Heart left ventricle (tissue), 16 donors: ENCODE measurements at regions not wholly inside any gene's neighbourhood (a gene's known extent, or its start where the extent isn't known, plus 50 kb on each side); places are given as distances from the start of the nearest gene placed in this dataset.

Source experiments
- ATAC-seq, 4 donors: fragments of 200-7000 bp; cut with Tn5 transposase; one replicate each; pipeline ENCODE4 v1.9.1; 2020 to 2022; ENCODE audit warnings: moderate library complexity in 4 of 4, mild to moderate bottlenecking in 3 of 4, moderate number of reproducible peaks in 1 of 4
- DNase-seq, 5 donors: peaks; one replicate each; pipeline ENCODE4 v3.0.0-alpha.2; 2020
- H3K27ac ChIP-seq, 12 donors: fragments of 200-600 bp; sonication (generic) in 4 of 12; one replicate each; pipeline versions ENCODE4 v1.5.0 to v1.8.0; 2016 to 2022; ENCODE audit warnings: mild to moderate bottlenecking in 2 of 12
- H3K27me3 ChIP-seq, 9 donors: fragments of 200-600 bp; sonication (generic) in 2 of 9; one replicate each; pipeline versions ENCODE4 v1.5.1 to v1.8.0; 2016 to 2022; ENCODE audit warnings: mild to moderate bottlenecking in 3 of 9
- H3K36me3 ChIP-seq, 9 donors: fragments of 200-600 bp; sonication (generic) in 2 of 9; one replicate each; pipeline versions ENCODE4 v1.5.0 to v1.8.0; 2018 to 2022; ENCODE audit warnings: mild to moderate bottlenecking in 2 of 9
- H3K4me1 ChIP-seq, 12 donors: fragments of 200-600 bp; sonication (generic) in 4 of 12; one replicate each; pipeline versions ENCODE4 v1.5.0 to v1.8.0; 2016 to 2022; ENCODE audit warnings: mild to moderate bottlenecking in 3 of 12
- H3K4me3 ChIP-seq, 12 donors: fragments of 200-600 bp; sonication (generic) in 4 of 12; one replicate each; pipeline versions ENCODE4 v1.5.0 to v1.8.0; 2017 to 2022; ENCODE audit warnings: mild to moderate bottlenecking in 9 of 12, moderate library complexity in 4 of 12
- H3K9me3 ChIP-seq, 12 donors: fragments of 200-600 bp; sonication (generic) in 4 of 12; one replicate each; pipeline versions ENCODE4 v1.5.0 to v1.8.0; 2016 to 2022; ENCODE audit warnings: mild to moderate bottlenecking in 1 of 12
- POLR2A ChIP-seq, 2 donors: fragments of 450-650 bp; IDR thresholded peaks; one replicate each; pipeline ENCODE4 v1.6.1; 2017; ENCODE audit warnings: antibody characterized with exemption in 2 of 2, mild to moderate bottlenecking in 2 of 2, moderate library complexity in 2 of 2
- WGBS, 4 donors: extraction: QIAGEN DNeasy Blood & Tissue Kit in 2 of 4; methylation state at CpG; one replicate each; pipeline versions ENCODE4 v1.1.5 to v1.1.7; 2013 to 2018; 5-methylcytosine and 5-hydroxymethylcytosine counted together
- intact Hi-C, 10 donors: fragments of 100-400 bp; cut with DNase I; formaldehyde crosslinking; loops; one replicate each; pipeline versions ENCODE4 v1.11.1 to v1.14.2; 2022
- TF ChIP-seq, protein P1 (sequence below), 12 donors: fragments of 200-600 bp; sonication (generic) in 4 of 12; IDR thresholded peaks; one replicate each; pipeline versions ENCODE4 v1.5.0 to v1.8.0; 2018 to 2022; ENCODE audit warnings: antibody characterized with exemption in 12 of 12, mild to moderate bottlenecking in 5 of 12
- donor health status: ischemic (EF 13 %, LVEDD 7.1; RV severe dilation, severe dysfunction).
- donor health status: healthy with polysubstance abuse.
- donor health status: DM: no; HTN: yes; CAD: no.
- donor health status: DM: no; HTN: no; CAD: no.
- donor health status: ischemic (EF 25% LVEDD 6.9; RV normal size, moderate dysfunction).
- donor health status: ischemic (EF 25% LVEDD 5.7; RV mildly dilated, moderate dysfunction).
- donor health status: healthy.
- donor health status: DM: yes; HTN: yes; CAD: no.
- donor health status: ischemic (EF 35%, LVEDD 5.7; RV mildly dilated, moderate dysfunction).
- donor health status: nonischemic (EF 11% LVEDD 7.7; RV severe dilation, severe dysfunction).
- donor health status: DM: yes; HTN: yes; CAD: no.
- donor health status: PGD.
- donor health status: ischemic (EF 29% LVEDD 5.4; RV normal size, mild dysfunction).
- donor health status: nonischemic (EF 23%, LVEDD 6.1; RV moderate dilation, normal function).

DNA sequence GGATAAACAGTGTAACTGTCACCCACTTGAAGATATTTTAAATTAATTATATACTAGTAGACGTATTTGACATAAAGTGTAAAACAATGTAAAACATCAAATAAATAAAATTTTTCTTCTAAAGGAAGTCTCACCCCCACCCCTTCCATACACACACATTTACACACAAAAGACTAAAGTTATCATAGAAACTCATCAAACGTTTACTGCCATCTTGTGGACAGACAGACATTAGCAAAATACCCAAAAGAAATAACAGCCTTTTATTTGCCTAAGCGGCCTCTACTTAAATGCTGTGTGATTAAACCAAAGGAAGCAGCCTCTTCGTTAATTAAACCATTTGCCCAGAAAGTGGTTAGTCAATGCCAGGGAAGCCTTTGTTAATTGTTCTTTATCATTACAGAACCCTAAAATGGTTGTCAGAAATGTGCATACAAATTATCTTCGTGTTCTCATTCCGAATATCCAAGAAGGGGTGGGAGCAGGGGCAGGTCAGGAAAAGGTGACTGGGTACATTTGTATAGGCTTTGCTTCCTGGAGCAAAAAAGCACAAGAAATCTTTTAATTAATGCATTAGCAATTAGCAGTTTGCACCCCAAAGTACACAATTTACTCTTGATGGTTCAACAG lies 176.2 kb upstream of the SASH1 start:
- H3K4me1 ChIP-seq = no peaks in the 10 kb centered on the region
- H3K27me3 ChIP-seq = no peaks in the 10 kb centered on the region
- WGBS, 4 donors = 38 to 47% (median 44%) methylated on average over 6 of the region's 6 CpGs
- no peak for DNase-seq
- H3K9me3 ChIP-seq = no peaks in the 10 kb centered on the region
- H3K4me3 ChIP-seq = no peak overlapping the region
- TF ChIP-seq POLR2A (IDR thresholded peaks at IDR 0.05) = no peak
- TF ChIP-seq, protein P1, sequence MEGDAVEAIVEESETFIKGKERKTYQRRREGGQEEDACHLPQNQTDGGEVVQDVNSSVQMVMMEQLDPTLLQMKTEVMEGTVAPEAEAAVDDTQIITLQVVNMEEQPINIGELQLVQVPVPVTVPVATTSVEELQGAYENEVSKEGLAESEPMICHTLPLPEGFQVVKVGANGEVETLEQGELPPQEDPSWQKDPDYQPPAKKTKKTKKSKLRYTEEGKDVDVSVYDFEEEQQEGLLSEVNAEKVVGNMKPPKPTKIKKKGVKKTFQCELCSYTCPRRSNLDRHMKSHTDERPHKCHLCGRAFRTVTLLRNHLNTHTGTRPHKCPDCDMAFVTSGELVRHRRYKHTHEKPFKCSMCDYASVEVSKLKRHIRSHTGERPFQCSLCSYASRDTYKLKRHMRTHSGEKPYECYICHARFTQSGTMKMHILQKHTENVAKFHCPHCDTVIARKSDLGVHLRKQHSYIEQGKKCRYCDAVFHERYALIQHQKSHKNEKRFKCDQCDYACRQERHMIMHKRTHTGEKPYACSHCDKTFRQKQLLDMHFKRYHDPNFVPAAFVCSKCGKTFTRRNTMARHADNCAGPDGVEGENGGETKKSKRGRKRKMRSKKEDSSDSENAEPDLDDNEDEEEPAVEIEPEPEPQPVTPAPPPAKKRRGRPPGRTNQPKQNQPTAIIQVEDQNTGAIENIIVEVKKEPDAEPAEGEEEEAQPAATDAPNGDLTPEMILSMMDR (IDR thresholded peaks at IDR 0.05) = peak; percentile 53 to 78 (median 74)
- ATAC-seq = peak in 2 of 4 donors; percentile 44 to 46
- intact Hi-C loops = loop anchor here in 8 of 10 donors (1.0 to 10.0 kb wide), 8 partner anchors 512 to 779 kb away; partner anchors contain the start of gene SAMD5 (in 1 of the 8)
- no peak overlapping the region for H3K27ac ChIP-seq
- H3K36me3 ChIP-seq = no peaks in the 10 kb centered on the region

GRCh38 chr6:148169706-148170105 lies 172.9 kb upstream of the SASH1 start:
- Histone ChIP-seq H3K27me3 (no peaks in the 10 kb centered on the region), H3K9me3 (no peaks in the 10 kb centered on the region), H3K4me1 (no peaks in the 10 kb centered on the region), H3K36me3 (no peaks in the 10 kb centered on the region), H3K4me3 (no peak overlapping the region), H3K27ac (no peak overlapping the region)
- ATAC-seq (no peak), DNase-seq (no peak)
- intact Hi-C loops = loop anchor here in 8 of 10 donors (2.0 to 10.0 kb wide), 9 partner anchors 298 to 782 kb away; partner anchors contain the start of gene SAMD5 (in 1 of the 8)
- TF ChIP-seq, protein P1 (IDR thresholded peaks at IDR 0.05) = no peak
- no peak for TF ChIP-seq POLR2A (IDR thresholded peaks at IDR 0.05)
- WGBS, 4 donors = 84 to 89% (median 89%) methylated on average over 8 of the region's 8 CpGs

DNA sequence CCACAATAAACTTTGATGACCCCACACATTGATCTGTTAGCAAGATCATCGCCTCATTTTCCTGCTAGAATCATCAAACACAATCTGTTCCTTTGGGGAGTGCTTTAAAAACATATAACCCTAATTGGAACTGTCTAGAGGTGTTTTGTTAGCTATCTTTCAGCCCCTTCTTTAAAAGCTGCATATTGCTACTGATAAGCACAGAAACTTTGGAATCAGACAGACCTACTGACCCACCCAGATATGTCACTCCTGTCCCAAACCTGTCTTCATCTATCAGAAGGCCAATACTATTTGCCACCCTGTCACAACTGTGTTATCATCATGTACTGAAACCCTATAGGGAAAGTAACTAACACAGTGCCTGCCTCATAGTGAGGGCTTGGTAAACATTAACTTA lies 172.4 kb upstream of the SASH1 start:
- Histone ChIP-seq H3K9me3 (no peaks in the 10 kb centered on the region), H3K4me1 (no peaks in the 10 kb centered on the region), H3K36me3 (no peaks in the 10 kb centered on the region), H3K27ac (no peak overlapping the region), H3K27me3 (no peaks in the 10 kb centered on the region), H3K4me3 (no peak overlapping the region)
- TF ChIP-seq, protein P1 (IDR thresholded peaks at IDR 0.05) = no peak
- TF ChIP-seq POLR2A (IDR thresholded peaks at IDR 0.05) = no peak
- DNase-seq = no peak
- no peak for ATAC-seq
- 88 to 100% (median 96%) methylated on average over 1 of the region's 1 CpG for WGBS, 4 donors
- intact Hi-C loops = loop anchor here in 3 of 10 donors (5.0 to 10.0 kb wide), 3 partner anchors 297 to 775 kb away; no protein-coding TSS in a partner anchor

DNA sequence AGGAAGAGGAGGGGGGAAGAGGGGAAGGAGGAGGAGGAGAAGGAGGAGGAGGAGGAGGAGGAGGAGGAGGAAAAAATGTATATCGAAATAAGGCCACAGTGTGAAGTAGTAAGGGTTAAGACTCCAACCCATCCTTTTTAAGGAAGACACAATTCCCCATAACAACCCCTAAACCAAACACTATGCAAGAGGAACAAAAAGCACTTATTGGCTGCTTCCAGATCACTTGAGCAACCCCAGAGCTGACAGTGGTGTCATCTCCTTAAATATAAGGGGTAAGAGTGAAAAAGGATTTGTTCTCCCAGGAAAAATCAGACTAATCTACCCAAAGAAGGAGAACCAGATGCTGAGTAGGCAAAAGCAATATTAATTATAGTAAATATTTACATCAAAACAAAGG lies 169.1 kb upstream of the SASH1 start:
- ATAC-seq (no peak), DNase-seq (no peak)
- no peaks in the 10 kb centered on the region for H3K36me3 ChIP-seq
- TF ChIP-seq, protein P1 (IDR thresholded peaks at IDR 0.05) = no peak
- TF ChIP-seq POLR2A (IDR thresholded peaks at IDR 0.05) = no peak
- WGBS, 4 donors = 83 to 98% (median 89%) methylated on average over 1 of the region's 1 CpG
- H3K27me3 ChIP-seq = no peaks in the 10 kb centered on the region
- peaks cover 0 to 3% (median 0%) of the 10 kb centered on the region in 12 donors for H3K4me1 ChIP-seq
- H3K9me3 ChIP-seq = no peaks in the 10 kb centered on the region
- no peak overlapping the region for H3K4me3 ChIP-seq
- intact Hi-C loops = loop anchor here in 3 of 10 donors (5.0 to 10.0 kb wide), 3 partner anchors 294 to 779 kb away; no protein-coding TSS in a partner anchor
- H3K27ac ChIP-seq = no peak overlapping the region
